ENCODE measurements at regions not wholly inside any gene's neighbourhood (a gene's known extent, or its start where the extent isn't known, plus 50 kb on each side); places are given as distances from the start of the nearest gene placed in this dataset.

DNA sequence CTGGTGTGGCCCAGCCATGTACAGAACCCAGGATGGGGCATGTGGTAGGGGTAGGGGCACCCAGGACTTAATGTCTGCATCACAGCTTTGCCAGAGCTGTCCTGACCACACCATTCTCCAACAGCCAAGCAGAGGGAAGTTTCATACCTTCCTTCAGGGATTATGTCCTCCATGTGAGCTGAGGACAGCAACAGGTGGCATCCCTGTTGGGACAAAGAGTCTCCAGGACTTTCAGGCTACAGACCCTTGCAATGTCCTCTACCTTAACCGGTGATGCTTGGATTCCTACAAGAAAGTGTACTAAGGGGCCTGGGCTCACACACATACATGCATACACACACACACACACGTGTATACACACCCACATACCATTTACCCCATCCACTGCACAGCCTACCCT lies 227.0 kb upstream of the SIX2 start:
- H3K9ac ChIP-seq (ENCODE audit: low read length): no peak overlapping the region
- TF ChIP-seq EZH2phosphoT487 (IDR thresholded peaks at IDR 0.05; ENCODE audit: low read depth) (no peak), CTCF (IDR thresholded peaks at IDR 0.05; ENCODE audit: low read depth, low read length) (no peak)
- no peak overlapping the region for H2AFZ ChIP-seq (ENCODE audit: low read depth, low read length)
- H3K27ac ChIP-seq (ENCODE audit: low read length): no peak overlapping the region
- H4K20me1 ChIP-seq (ENCODE audit: insufficient read depth, low read length): no peaks in the 10 kb centered on the region
- H3K4me1 ChIP-seq (ENCODE audit: low read length): peaks cover 7% of the 10 kb centered on the region
- H3K4me2 ChIP-seq (ENCODE audit: low read length): no peak overlapping the region
- no peak overlapping the region for H3K4me3 ChIP-seq (ENCODE audit: low read length)
- H3K36me3 ChIP-seq (replicated peaks; ENCODE audit: low read depth, low read length): no peaks in the 10 kb centered on the region
- H3K79me2 ChIP-seq (ENCODE audit: low read length): no peaks in the 10 kb centered on the region
- H3K27me3 ChIP-seq (ENCODE audit: low read depth, low read length): no peaks in the 10 kb centered on the region; the same call in 1 of the 2 replicates
- H3K9me3 ChIP-seq (ENCODE audit: insufficient read depth, low read length): no peaks in the 10 kb centered on the region

- no peaks in the 10 kb centered on the region for H3K9me3 ChIP-seq (ENCODE audit: insufficient read depth, low read length)
These were observed 224.0 kb upstream of the SIX2 start for GRCh38 chr2:45233301-45233700.

DNA sequence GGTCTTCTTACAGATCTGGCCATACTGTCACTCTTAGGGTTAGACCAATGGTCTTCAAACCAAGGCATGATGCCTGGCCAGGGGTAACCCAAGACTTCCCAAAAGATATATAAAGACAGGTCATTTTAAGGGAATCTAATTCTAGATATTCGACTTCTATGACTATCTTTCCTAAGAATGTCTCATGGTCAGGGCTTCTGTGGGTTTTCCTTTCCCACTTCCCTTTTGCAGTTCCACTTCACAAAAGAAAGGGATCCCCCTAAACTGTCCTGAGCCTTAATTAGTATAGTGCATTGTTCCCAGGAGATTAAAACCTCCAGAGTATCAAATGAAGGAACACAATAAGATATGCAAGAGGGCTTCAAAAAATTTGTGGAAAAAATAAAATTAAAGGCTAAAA lies 223.6 kb upstream of the SIX2 start:
- Histone ChIP-seq H3K9me3 (ENCODE audit: insufficient read depth, low read length) (no peaks in the 10 kb centered on the region), H3K27me3 (ENCODE audit: low read depth, low read length) (peaks cover 5% of the 10 kb centered on the region; the same call in 1 of the 2 replicates), H3K9ac (ENCODE audit: low read length) (no peak overlapping the region), H4K20me1 (ENCODE audit: insufficient read depth, low read length) (no peaks in the 10 kb centered on the region), H2AFZ (ENCODE audit: low read depth, low read length) (no peak overlapping the region), H3K4me2 (ENCODE audit: low read length) (no peak overlapping the region), H3K4me3 (ENCODE audit: low read length) (no peak overlapping the region), H3K79me2 (ENCODE audit: low read length) (no peaks in the 10 kb centered on the region), H3K27ac (ENCODE audit: low read length) (no peak overlapping the region), H3K36me3 (replicated peaks; ENCODE audit: low read depth, low read length) (no peaks in the 10 kb centered on the region), H3K4me1 (ENCODE audit: low read length) (peaks cover 7% of the 10 kb centered on the region)
- TF ChIP-seq CTCF (IDR thresholded peaks at IDR 0.05; ENCODE audit: low read depth, low read length) (no peak), EZH2phosphoT487 (IDR thresholded peaks at IDR 0.05; ENCODE audit: low read depth) (no peak)

More at GRCh38 chr2:45233301-45233700, 224.0 kb upstream of the SIX2 start:
- Histone ChIP-seq H3K4me2 (ENCODE audit: low read length) (no peak overlapping the region), H3K36me3 (replicated peaks; ENCODE audit: low read depth, low read length) (no peaks in the 10 kb centered on the region), H3K27ac (ENCODE audit: low read length) (no peak overlapping the region), H3K27me3 (ENCODE audit: low read depth, low read length) (peaks cover 5% of the 10 kb centered on the region; the same call in 1 of the 2 replicates), H3K79me2 (ENCODE audit: low read length) (no peaks in the 10 kb centered on the region), H3K9ac (ENCODE audit: low read length) (no peak overlapping the region), H2AFZ (ENCODE audit: low read depth, low read length) (no peak overlapping the region), H4K20me1 (ENCODE audit: insufficient read depth, low read length) (no peaks in the 10 kb centered on the region), H3K4me1 (ENCODE audit: low read length) (peaks cover 7% of the 10 kb centered on the region), H3K4me3 (ENCODE audit: low read length) (no peak overlapping the region)
- TF ChIP-seq CTCF (IDR thresholded peaks at IDR 0.05; ENCODE audit: low read depth, low read length) (no peak), EZH2phosphoT487 (IDR thresholded peaks at IDR 0.05; ENCODE audit: low read depth) (no peak)

DNA sequence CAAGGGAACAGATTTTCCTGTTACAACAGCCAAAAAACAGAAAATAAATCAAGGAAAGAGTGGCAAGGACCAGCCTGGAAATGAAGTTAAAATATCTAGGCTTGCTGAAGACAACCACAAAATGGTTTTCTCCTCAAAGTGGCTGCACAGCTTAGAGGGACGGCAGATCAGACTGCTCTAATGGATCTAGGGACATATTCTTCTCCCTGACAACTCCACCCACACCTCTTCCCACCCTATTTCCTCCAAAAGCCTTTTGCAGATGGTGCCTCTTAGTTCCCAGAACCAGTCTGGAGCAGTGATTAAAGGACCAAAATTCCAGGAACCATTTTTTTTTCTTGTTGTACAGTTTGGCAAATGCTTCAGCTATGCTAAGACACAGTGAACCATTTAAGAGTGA lies 220.2 kb upstream of the SIX2 start:
- no peaks in the 10 kb centered on the region for H3K79me2 ChIP-seq (ENCODE audit: low read length)
- H2AFZ ChIP-seq (ENCODE audit: low read depth, low read length): no peak overlapping the region
- H4K20me1 ChIP-seq (ENCODE audit: insufficient read depth, low read length): no peaks in the 10 kb centered on the region
- H3K4me2 ChIP-seq (ENCODE audit: low read length): no peak overlapping the region
- H3K36me3 ChIP-seq (replicated peaks; ENCODE audit: low read depth, low read length): no peaks in the 10 kb centered on the region
- H3K4me1 ChIP-seq (ENCODE audit: low read length): peaks cover 10% of the 10 kb centered on the region
- H3K27ac ChIP-seq (ENCODE audit: low read length): no peak overlapping the region
- H3K9me3 ChIP-seq (ENCODE audit: insufficient read depth, low read length): no peaks in the 10 kb centered on the region
- H3K9ac ChIP-seq (ENCODE audit: low read length): no peak overlapping the region
- no peak for TF ChIP-seq CTCF (IDR thresholded peaks at IDR 0.05; ENCODE audit: low read depth, low read length)
- H3K4me3 ChIP-seq (ENCODE audit: low read length): no peak overlapping the region
- H3K27me3 ChIP-seq (ENCODE audit: low read depth, low read length): peaks cover 8% of the 10 kb centered on the region; the same call in 1 of the 2 replicates
